Naive B cell (primary cell): ENCODE measurements at regions not wholly inside any gene's neighbourhood (a gene's known extent, or its start where the extent isn't known, plus 50 kb on each side); places are given as distances from the start of the nearest gene placed in this dataset.
"Not testable (repeated sequence)": the region's sequence is repeated elsewhere in the genome, so short reads cannot be mapped to it uniquely, and the experiment has no call there.

Experiments used
- ATAC-seq, 2 donors: fragments of 150-1000 bp; cut with Tn5 transposase; 2 replicates each; pipeline ENCODE4 v1.10.0; 2021; ENCODE audit warnings: low read depth in 2 of 2, mild to moderate bottlenecking in 2 of 2, moderate library complexity in 2 of 2
- DNase-seq: peaks from one replicate; pipeline ENCODE4 v3.0.0; 2022
- H3K27ac Mint-ChIP-seq, 6 donors: one replicate each; pipeline ENCODE4 v1.8.0; 2020 to 2022; ENCODE audit warnings: mild to moderate bottlenecking in 6 of 6, mixed read lengths in 6 of 6, moderate library complexity in 5 of 6, inconsistent platforms in 2 of 6
- H3K27me3 Mint-ChIP-seq, 3 donors: one replicate each; pipeline ENCODE4 v1.8.0; 2021 to 2022; ENCODE audit warnings: mixed read lengths in 3 of 3, mild to moderate bottlenecking in 1 of 3
- H3K36me3 Mint-ChIP-seq, 2 donors: one replicate each; pipeline ENCODE4 v1.8.0; 2020 to 2022; ENCODE audit warnings: mixed read lengths in 2 of 2, inconsistent platforms in 1 of 2, mild to moderate bottlenecking in 1 of 2
- H3K4me1 Mint-ChIP-seq, 3 donors: one replicate each; pipeline ENCODE4 v1.8.0; 2020 to 2022; ENCODE audit warnings: mixed read lengths in 3 of 3, inconsistent platforms in 1 of 3, mild to moderate bottlenecking in 1 of 3, moderate library complexity in 1 of 3
- H3K4me3 Mint-ChIP-seq, 8 donors: one replicate each; pipeline ENCODE4 v1.8.0; 2020 to 2022; ENCODE audit warnings: mild to moderate bottlenecking in 8 of 8, mixed read lengths in 8 of 8, moderate library complexity in 8 of 8, inconsistent platforms in 2 of 8
- H3K9me3 Mint-ChIP-seq, 7 donors: one replicate each; pipeline ENCODE4 v1.8.0; 2020 to 2022; ENCODE audit warnings: mixed read lengths in 7 of 7, mild to moderate bottlenecking in 5 of 7, inconsistent platforms in 2 of 7, moderate library complexity in 1 of 7

- DNase-seq (no peak), ATAC-seq (no peak)
- Mint-ChIP-seq H3K4me1 (no peaks in the 10 kb centered on the region), H3K4me3 (no peak overlapping the region), H3K36me3 (no peaks in the 10 kb centered on the region), H3K27me3 (no peaks in the 10 kb centered on the region), H3K9me3 (peaks cover 0 to 10% (median 5%) of the 10 kb centered on the region in 7 donors), H3K27ac (no peak overlapping the region)
Observed at GRCh38 chr11:92048415-92048814, 176.2 kb upstream of the FAT3 start.

- Mint-ChIP-seq H3K27ac (no peak overlapping the region), H3K9me3 (peaks cover 0 to 14% (median 5%) of the 10 kb centered on the region in 7 donors), H3K4me1 (no peaks in the 10 kb centered on the region), H3K27me3 (no peaks in the 10 kb centered on the region), H3K36me3 (no peaks in the 10 kb centered on the region), H3K4me3 (no peak overlapping the region)
- DNase-seq, result no peak
- no peak for ATAC-seq
Observed at GRCh38 chr11:92046103-92046502, 178.5 kb upstream of the FAT3 start.

GRCh38 chr11:92045301-92045700 lies 179.3 kb upstream of the FAT3 start:
- no peak for DNase-seq
- Mint-ChIP-seq H3K4me3 (no peak overlapping the region), H3K9me3 (peaks cover 0 to 14% (median 5%) of the 10 kb centered on the region in 7 donors), H3K27ac (no peak overlapping the region), H3K27me3 (no peaks in the 10 kb centered on the region), H3K4me1 (no peaks in the 10 kb centered on the region), H3K36me3 (no peaks in the 10 kb centered on the region)
- no peak for ATAC-seq

- Mint-ChIP-seq H3K4me3 (no peak overlapping the region), H3K27me3 (no peaks in the 10 kb centered on the region), H3K36me3 (no peaks in the 10 kb centered on the region), H3K27ac (no peak overlapping the region), H3K9me3 (peaks cover 0 to 8% (median 5%) of the 10 kb centered on the region in 7 donors), H3K4me1 (no peaks in the 10 kb centered on the region)
- ATAC-seq (no peak), DNase-seq (no peak)
Observed at GRCh38 chr11:92035488-92035887, 189.1 kb upstream of the FAT3 start.

- H3K9me3 Mint-ChIP-seq, result peaks cover 1 to 10% (median 4%) of the 10 kb centered on the region in 7 donors
- H3K27me3 Mint-ChIP-seq, H3K4me3 Mint-ChIP-seq, H3K4me1 Mint-ChIP-seq, H3K36me3 Mint-ChIP-seq, H3K27ac Mint-ChIP-seq, DNase-seq, ATAC-seq: not testable (repeated sequence)
Observed at GRCh38 chr11:92027136-92027535, 197.5 kb upstream of the FAT3 start.

- Mint-ChIP-seq H3K27me3 (no peaks in the 10 kb centered on the region), H3K27ac (no peak overlapping the region), H3K36me3 (no peaks in the 10 kb centered on the region), H3K9me3 (peaks cover 1 to 10% (median 4%) of the 10 kb centered on the region in 7 donors), H3K4me3 (no peak overlapping the region), H3K4me1 (no peaks in the 10 kb centered on the region)
- DNase-seq (no peak), ATAC-seq (no peak)
Observed at GRCh38 chr11:92026664-92027063, 198.0 kb upstream of the FAT3 start.

- no peak overlapping the region for H3K27ac Mint-ChIP-seq
Observed at GRCh38 chr11:92024788-92025187, 199.8 kb upstream of the FAT3 start.

GRCh38 chr11:92022499-92022898 lies 202.1 kb upstream of the FAT3 start:
- Mint-ChIP-seq H3K36me3 (no peaks in the 10 kb centered on the region), H3K4me3 (no peak overlapping the region), H3K27ac (no peak overlapping the region), H3K4me1 (no peaks in the 10 kb centered on the region), H3K27me3 (no peaks in the 10 kb centered on the region), H3K9me3 (peaks cover 2 to 11% (median 8%) of the 10 kb centered on the region in 7 donors)
- DNase-seq (no peak), ATAC-seq (no peak)

More at GRCh38 chr11:92024788-92025187, 199.8 kb upstream of the FAT3 start:
- no peak overlapping the region for H3K4me3 Mint-ChIP-seq
- no peaks in the 10 kb centered on the region for H3K4me1 Mint-ChIP-seq
- H3K36me3 Mint-ChIP-seq, result no peaks in the 10 kb centered on the region
- ATAC-seq, result no peak
- H3K9me3 Mint-ChIP-seq, result peaks cover under 1 to 8% (median 4%) of the 10 kb centered on the region in 7 donors
- no peaks in the 10 kb centered on the region for H3K27me3 Mint-ChIP-seq
- DNase-seq, result no peak

- H3K4me3 Mint-ChIP-seq, result no peak overlapping the region
Observed at GRCh38 chr11:92018332-92018731, 206.3 kb upstream of the FAT3 start.

GRCh38 chr11:92008249-92008648 lies 216.4 kb upstream of the FAT3 start:
- ATAC-seq (no peak), DNase-seq (no peak)
- Mint-ChIP-seq H3K27me3 (no peaks in the 10 kb centered on the region), H3K36me3 (no peaks in the 10 kb centered on the region), H3K4me3 (no peak overlapping the region), H3K4me1 (no peaks in the 10 kb centered on the region), H3K27ac (no peak overlapping the region), H3K9me3 (peaks cover 0 to 11% (median 6%) of the 10 kb centered on the region in 7 donors)

More at GRCh38 chr11:92018332-92018731, 206.3 kb upstream of the FAT3 start:
- Mint-ChIP-seq H3K4me1 (no peaks in the 10 kb centered on the region), H3K36me3 (no peaks in the 10 kb centered on the region), H3K27me3 (no peaks in the 10 kb centered on the region), H3K27ac (no peak overlapping the region), H3K9me3 (peaks cover 9 to 22% (median 13%) of the 10 kb centered on the region in 7 donors)
- ATAC-seq (no peak), DNase-seq (no peak)

GRCh38 chr11:92002568-92002967 lies 222.1 kb upstream of the FAT3 start:
- Mint-ChIP-seq H3K27me3 (no peaks in the 10 kb centered on the region), H3K36me3 (no peaks in the 10 kb centered on the region), H3K27ac (no peak overlapping the region), H3K4me1 (no peaks in the 10 kb centered on the region), H3K4me3 (no peak overlapping the region), H3K9me3 (peaks cover 0 to 4% (median 3%) of the 10 kb centered on the region in 7 donors)
- ATAC-seq (no peak), DNase-seq (no peak)

GRCh38 chr11:91998481-91998880 lies 226.1 kb upstream of the FAT3 start:
- Mint-ChIP-seq H3K36me3 (no peaks in the 10 kb centered on the region), H3K4me3 (no peak overlapping the region), H3K27me3 (no peaks in the 10 kb centered on the region), H3K27ac (no peak overlapping the region), H3K9me3 (peaks cover 0 to 6% (median 4%) of the 10 kb centered on the region in 7 donors), H3K4me1 (no peaks in the 10 kb centered on the region)
- DNase-seq (no peak), ATAC-seq (no peak)

- DNase-seq (no peak), ATAC-seq (no peak)
- H3K27ac Mint-ChIP-seq, result no peak overlapping the region
- H3K9me3 Mint-ChIP-seq, result peaks cover 0 to 5% (median 3%) of the 10 kb centered on the region in 7 donors
- H3K36me3 Mint-ChIP-seq, result no peaks in the 10 kb centered on the region
- H3K4me1 Mint-ChIP-seq, result no peaks in the 10 kb centered on the region
- H3K27me3 Mint-ChIP-seq, result no peaks in the 10 kb centered on the region
- H3K4me3 Mint-ChIP-seq, result no peak overlapping the region
Observed at GRCh38 chr11:91997226-91997625, 227.4 kb upstream of the FAT3 start.

GRCh38 chr11:91996526-91996925 lies 228.1 kb upstream of the FAT3 start:
- H3K4me1 Mint-ChIP-seq, result no peaks in the 10 kb centered on the region

GRCh38 chr11:91988443-91988842 lies 236.2 kb upstream of the FAT3 start:
- H3K4me1 Mint-ChIP-seq, H3K27me3 Mint-ChIP-seq, ATAC-seq, H3K4me3 Mint-ChIP-seq, H3K36me3 Mint-ChIP-seq, H3K27ac Mint-ChIP-seq, DNase-seq: not testable (repeated sequence)
- H3K9me3 Mint-ChIP-seq, result peaks cover 1 to 13% (median 8%) of the 10 kb centered on the region in 7 donors

More at GRCh38 chr11:91996526-91996925, 228.1 kb upstream of the FAT3 start:
- no peaks in the 10 kb centered on the region for H3K27me3 Mint-ChIP-seq
- H3K4me3 Mint-ChIP-seq, result no peak overlapping the region
- ATAC-seq (no peak), DNase-seq (no peak)
- H3K36me3 Mint-ChIP-seq, result no peaks in the 10 kb centered on the region
- no peak overlapping the region for H3K27ac Mint-ChIP-seq
- peaks cover under 1 to 5% (median 3%) of the 10 kb centered on the region in 7 donors for H3K9me3 Mint-ChIP-seq
